Activated naive CD4-positive, alpha-beta T cell treated with Interleukin-2 at 50 U/mL for 16 hours (primary cell): ENCODE measurements at regions not wholly inside any gene's neighbourhood (a gene's known extent, or its start where the extent isn't known, plus 50 kb on each side); places are given as distances from the start of the nearest gene placed in this dataset.

Source experiments
- DNase-seq: peaks from one replicate; pipeline ENCODE4 v3.0.0-alpha.2; 2020

- no peak for DNase-seq
Observed at GRCh38 chr2:168380500-168380899, 75.6 kb upstream of the CERS6 start.

- no peak for DNase-seq
Observed at GRCh38 chr2:168392024-168392423, 64.0 kb upstream of the CERS6 start.

GRCh38 chr2:168392797-168393196, 63.3 kb upstream of the CERS6 start:
- DNase-seq: no peak

- no peak for DNase-seq
Observed at GRCh38 chr2:168394262-168394661, 61.8 kb upstream of the CERS6 start.

DNA sequence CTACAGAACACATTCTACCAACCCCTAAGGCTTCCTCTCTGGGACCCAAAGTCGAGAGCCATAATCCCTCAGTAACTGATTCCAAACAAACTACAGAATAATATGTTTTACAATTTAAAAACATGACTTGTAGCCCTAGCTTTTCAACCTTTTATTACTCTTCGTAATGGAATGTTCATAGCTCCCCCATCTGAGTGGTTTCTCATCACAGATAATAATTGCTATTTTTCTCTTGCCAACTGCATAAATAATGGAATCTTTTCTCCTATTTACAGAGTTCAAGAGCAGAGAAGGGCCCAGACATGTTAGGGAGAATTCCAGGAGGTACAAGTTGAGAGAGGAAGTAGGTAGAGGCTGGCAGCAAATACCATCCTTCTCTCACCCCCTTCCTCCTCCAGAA, 59.9 kb upstream of the CERS6 start:
- DNase-seq: no peak

DNA sequence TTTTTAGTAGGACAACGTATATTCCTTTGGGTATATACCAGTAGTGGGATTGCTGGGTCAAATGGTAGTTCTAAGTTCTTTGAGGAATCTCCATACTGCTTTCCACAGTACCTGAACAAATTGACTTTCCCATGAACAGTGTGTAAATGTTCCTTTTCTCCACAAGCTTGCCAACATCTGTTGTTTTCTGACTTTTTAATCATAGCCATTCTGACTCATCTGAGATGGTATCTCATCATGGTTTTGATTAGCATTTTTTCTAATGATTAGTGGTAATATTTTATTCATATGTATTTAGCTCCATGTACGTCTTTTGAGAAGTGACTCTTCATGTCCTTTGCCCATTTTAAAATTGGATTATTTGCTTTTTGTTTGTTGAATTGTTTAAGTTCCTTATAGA, 58.4 kb upstream of the CERS6 start:
- DNase-seq: no peak

- DNase-seq: no peak
Observed at GRCh38 chr2:168401048-168401556, 55.0 kb upstream of the CERS6 start.

GRCh38 chr2:168401771-168402170, 54.3 kb upstream of the CERS6 start:
- DNase-seq: no peak

- no peak for DNase-seq
Observed at GRCh38 chr2:168402531-168402930, 53.5 kb upstream of the CERS6 start.

DNA sequence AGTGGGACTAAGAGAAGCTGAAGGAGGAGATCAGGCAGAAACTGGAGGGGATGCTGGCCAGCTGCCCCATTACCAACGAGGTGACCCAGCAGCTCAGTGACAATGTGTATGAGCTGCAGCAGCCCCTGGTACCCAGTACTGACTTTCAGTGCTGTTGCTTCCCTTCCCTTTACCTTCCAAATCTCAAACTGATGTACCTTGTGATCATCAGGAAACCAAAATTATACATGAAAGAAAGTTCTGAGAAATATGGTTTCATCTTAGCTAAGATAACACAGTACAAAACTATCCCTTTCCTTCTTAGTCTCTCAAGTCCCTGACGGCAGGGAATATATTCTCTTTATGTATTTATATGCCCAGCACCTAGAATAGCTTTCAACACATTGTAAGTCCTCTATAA, 52.3 kb upstream of the CERS6 start:
- no peak for DNase-seq

DNA sequence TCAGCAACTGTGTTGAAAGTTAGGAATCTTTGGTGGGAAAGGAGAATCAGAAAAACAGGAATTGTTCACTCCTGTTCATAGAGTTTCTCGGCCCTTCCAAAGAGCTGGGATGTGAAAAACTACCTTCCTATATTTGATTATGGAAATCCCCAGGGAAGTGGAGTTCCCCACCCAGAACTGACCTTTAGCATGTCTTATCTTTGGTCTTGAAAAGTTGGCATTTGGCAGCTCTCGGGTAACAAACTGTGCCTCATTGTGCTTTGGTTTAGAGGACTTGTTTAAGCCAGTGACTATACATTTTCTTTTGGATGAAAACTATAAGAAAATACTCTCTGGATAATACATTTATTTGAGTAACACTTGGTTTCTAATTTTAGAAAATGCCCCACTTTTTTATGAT, 51.3 kb upstream of the CERS6 start:
- no peak for DNase-seq
